H1 (cell line): ENCODE measurements at regions not wholly inside any gene's neighbourhood (a gene's known extent, or its start where the extent isn't known, plus 50 kb on each side); places are given as distances from the start of the nearest gene placed in this dataset.

Experiments
- CTCF ChIP-seq, 3 experiments: IDR thresholded peaks; 1 replicate in 2 of 3; 2 replicates in 1 of 3; pipeline versions ENCODE4 v1.5.1 to v1.6.1; 2011; ENCODE audit warnings: low read length in 3 of 3, mild to moderate bottlenecking in 3 of 3, inconsistent platforms in 2 of 3, low read depth in 1 of 3, moderate library complexity in 1 of 3; ENCODE audit not compliant: insufficient read depth in 1 of 3; ENCODE audit errors: control extremely low read depth in 1 of 3
- POLR2A ChIP-seq, 2 experiments: IDR thresholded peaks; 1 replicate in 1 of 2; 2 replicates in 1 of 2; pipeline ENCODE4 v1.6.1; 2011; ENCODE audit warnings: low read depth in 2 of 2, low read length in 2 of 2, mild to moderate bottlenecking in 2 of 2; ENCODE audit errors: control extremely low read depth in 1 of 2

- TF ChIP-seq CTCF (IDR thresholded peaks at IDR 0.05; ENCODE audit: control extremely low read depth in 1 of 3, insufficient read depth in 1 of 3, low read depth in 1 of 3, low read length in 3 of 3) (no peak), POLR2A (IDR thresholded peaks at IDR 0.05; ENCODE audit: control extremely low read depth in 1 of 2, low read depth in 2 of 2, low read length in 2 of 2) (no peak)
Observed at GRCh38 chr13:83622422-83622784, 259.9 kb downstream of the SLITRK1 start.
